ENCODE measurements at regions not wholly inside any gene's neighbourhood (a gene's known extent, or its start where the extent isn't known, plus 50 kb on each side); places are given as distances from the start of the nearest gene placed in this dataset.

DNA sequence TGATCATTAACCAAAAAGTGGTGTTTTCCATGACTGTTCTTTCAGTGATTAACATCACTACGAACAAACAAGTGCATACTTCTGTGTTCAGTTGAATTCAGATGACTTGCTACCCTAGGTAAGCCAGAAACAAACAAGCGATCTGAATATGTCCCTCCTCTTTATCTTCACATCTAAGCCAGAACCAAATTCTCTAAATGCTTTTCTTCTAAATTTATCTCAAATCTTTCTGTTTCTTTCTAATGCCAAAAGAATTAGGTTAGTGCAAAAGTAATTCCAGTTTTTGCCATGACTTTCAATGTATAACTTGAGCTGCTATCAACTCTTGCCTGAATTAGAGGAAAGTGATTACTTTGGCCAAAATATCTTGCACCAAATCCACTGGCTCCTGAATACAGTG lies 481.2 kb downstream of the COL11A1 start:
- DNase-seq (no peak), ATAC-seq (no peak)
- H3K27ac Mint-ChIP-seq = no peak overlapping the region
- H3K4me3 Mint-ChIP-seq = no peak overlapping the region
- no peaks in the 10 kb centered on the region for H3K36me3 Mint-ChIP-seq (ENCODE audit: low read depth)
- H3K27me3 Mint-ChIP-seq = no peaks in the 10 kb centered on the region
- H3K4me1 Mint-ChIP-seq = no peaks in the 10 kb centered on the region
- H3K9me3 Mint-ChIP-seq = no peaks in the 10 kb centered on the region

DNA sequence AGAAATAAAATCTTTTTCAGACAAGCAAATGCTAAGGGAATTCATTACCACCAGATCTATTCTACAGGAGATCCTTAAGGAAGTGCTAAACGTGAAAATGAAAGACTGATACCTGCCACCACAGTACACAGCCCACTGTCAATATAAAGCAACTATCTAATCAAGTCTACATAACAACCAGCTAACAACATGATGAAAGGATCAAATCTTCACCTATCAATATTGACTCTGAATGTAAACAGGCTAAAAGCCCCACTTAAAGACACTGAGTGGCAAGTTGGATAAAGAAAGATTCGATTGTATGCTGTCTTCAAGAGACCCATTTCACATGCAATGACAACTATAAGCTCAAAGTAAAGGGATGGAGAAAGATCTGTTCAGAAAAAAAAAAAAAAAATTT lies 492.4 kb downstream of the COL11A1 start:
- Mint-ChIP-seq H3K27me3 (no peaks in the 10 kb centered on the region), H3K27ac (no peak overlapping the region), H3K9me3 (peaks cover 30% of the 10 kb centered on the region), H3K4me1 (no peaks in the 10 kb centered on the region), H3K4me3 (no peak overlapping the region), H3K36me3 (ENCODE audit: low read depth) (no peaks in the 10 kb centered on the region)
- ATAC-seq (no peak), DNase-seq (no peak)

DNA sequence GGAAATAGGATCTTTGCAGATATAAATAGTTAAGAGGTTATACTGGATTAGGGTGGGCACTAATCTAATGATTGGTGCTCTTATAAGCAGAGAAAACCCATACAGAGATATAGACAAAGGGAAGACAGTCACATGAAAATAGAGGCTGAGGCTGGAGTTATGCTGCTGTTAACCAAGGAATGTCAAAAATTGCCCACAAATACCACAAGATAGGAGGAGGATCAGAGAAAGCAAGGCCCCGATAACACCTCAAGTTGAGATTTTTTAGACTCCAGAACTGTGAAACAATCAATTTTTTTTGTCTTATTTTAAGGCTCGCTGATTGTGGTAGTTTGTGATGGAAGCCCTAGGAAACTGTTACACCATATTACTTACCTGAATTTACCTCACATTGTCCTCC lies 513.2 kb downstream of the COL11A1 start:
- Mint-ChIP-seq H3K27ac (no peak overlapping the region), H3K4me3 (no peak overlapping the region), H3K36me3 (ENCODE audit: low read depth) (no peaks in the 10 kb centered on the region), H3K27me3 (no peaks in the 10 kb centered on the region), H3K4me1 (no peaks in the 10 kb centered on the region), H3K9me3 (no peaks in the 10 kb centered on the region)
- DNase-seq (no peak), ATAC-seq (no peak)

GRCh38 chr1:102593276-102593675 lies 515.0 kb downstream of the COL11A1 start:
- Mint-ChIP-seq H3K4me3 (no peak overlapping the region), H3K9me3 (no peaks in the 10 kb centered on the region), H3K27ac (no peak overlapping the region), H3K36me3 (ENCODE audit: low read depth) (no peaks in the 10 kb centered on the region), H3K27me3 (no peaks in the 10 kb centered on the region), H3K4me1 (no peaks in the 10 kb centered on the region)
- no peak for ATAC-seq
- DNase-seq = no peak

DNA sequence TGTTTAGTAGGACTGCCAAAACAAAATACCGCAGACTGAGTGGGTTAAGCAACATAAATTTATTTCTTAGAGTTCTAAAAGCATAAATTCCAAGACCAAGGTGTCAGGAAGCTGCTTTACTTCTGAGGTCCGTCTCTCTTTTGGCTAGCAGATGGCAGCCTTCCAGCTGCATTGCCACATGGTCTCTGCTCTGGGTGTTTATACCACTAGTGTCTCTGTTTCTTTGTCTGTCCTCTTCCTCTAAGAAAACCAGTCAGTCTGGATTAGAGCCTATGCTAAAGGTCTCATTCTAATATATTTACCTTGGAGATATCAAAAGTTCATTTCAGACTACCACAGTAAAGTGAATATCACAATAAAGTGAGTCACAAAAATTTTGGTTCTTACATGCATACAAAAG lies 519.8 kb downstream of the COL11A1 start:
- DNase-seq (no peak), ATAC-seq (no peak)
- H3K27me3 Mint-ChIP-seq = no peaks in the 10 kb centered on the region
- no peaks in the 10 kb centered on the region for H3K36me3 Mint-ChIP-seq (ENCODE audit: low read depth)
- H3K27ac Mint-ChIP-seq = no peak overlapping the region
- H3K4me1 Mint-ChIP-seq = no peaks in the 10 kb centered on the region
- no peak overlapping the region for H3K4me3 Mint-ChIP-seq
- H3K9me3 Mint-ChIP-seq = no peaks in the 10 kb centered on the region

DNA sequence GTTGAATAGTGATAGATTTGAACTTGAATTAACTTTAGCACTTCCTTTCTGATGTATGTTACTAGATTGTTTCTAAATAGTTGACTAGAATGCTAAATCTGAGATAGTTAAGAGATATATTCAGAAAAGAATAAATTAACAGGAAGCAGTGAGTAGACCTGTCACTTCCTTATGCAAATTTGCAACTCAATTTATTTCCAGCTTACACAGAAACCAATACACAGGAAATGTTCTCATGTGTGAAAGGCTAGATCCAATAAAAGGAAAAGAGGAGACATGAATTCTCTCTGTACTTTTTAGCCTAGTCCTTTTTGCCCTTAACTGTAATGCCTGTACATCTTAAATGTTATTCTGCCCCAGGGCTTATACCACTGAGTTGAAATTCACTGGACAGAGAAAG lies 522.3 kb downstream of the COL11A1 start:
- Mint-ChIP-seq H3K4me1 (no peaks in the 10 kb centered on the region), H3K4me3 (no peak overlapping the region), H3K36me3 (ENCODE audit: low read depth) (no peaks in the 10 kb centered on the region)

GRCh38 chr1:102580806-102581205 lies 527.5 kb downstream of the COL11A1 start:
- Mint-ChIP-seq H3K36me3 (ENCODE audit: low read depth) (no peaks in the 10 kb centered on the region), H3K27me3 (no peaks in the 10 kb centered on the region), H3K27ac (no peak overlapping the region), H3K4me3 (no peak overlapping the region), H3K9me3 (no peaks in the 10 kb centered on the region), H3K4me1 (no peaks in the 10 kb centered on the region)
- ATAC-seq (no peak), DNase-seq (no peak)

More for the DNA sequence above, 522.3 kb downstream of the COL11A1 start:
- H3K9me3 Mint-ChIP-seq = no peaks in the 10 kb centered on the region
- no peak for DNase-seq
- ATAC-seq = no peak
- H3K27me3 Mint-ChIP-seq = no peaks in the 10 kb centered on the region
- no peak overlapping the region for H3K27ac Mint-ChIP-seq

- Mint-ChIP-seq H3K4me1 (no peaks in the 10 kb centered on the region), H3K27me3 (no peaks in the 10 kb centered on the region), H3K9me3 (no peaks in the 10 kb centered on the region), H3K36me3 (ENCODE audit: low read depth) (no peaks in the 10 kb centered on the region), H3K27ac (no peak overlapping the region), H3K4me3 (no peak overlapping the region)
- DNase-seq (no peak), ATAC-seq (no peak)
These were observed 529.5 kb downstream of the COL11A1 start for GRCh38 chr1:102578804-102579203.

DNA sequence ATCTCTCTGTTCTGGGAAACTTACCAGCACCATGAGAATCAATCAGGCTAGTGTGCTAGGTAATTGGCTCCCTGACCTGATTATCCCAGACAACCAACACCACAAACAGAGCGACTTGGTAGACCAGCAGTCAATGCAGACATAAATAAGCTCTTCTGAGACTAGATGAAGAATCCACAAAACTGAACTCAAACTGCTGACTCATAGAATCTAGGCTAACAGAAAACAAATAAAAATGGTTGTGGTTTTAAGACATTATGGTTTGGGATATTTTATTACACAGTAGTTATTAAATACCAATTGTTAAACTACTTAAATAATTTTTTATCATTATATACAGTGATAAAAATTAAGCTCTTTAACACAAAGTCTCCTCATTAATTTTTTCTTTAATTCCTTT lies 535.7 kb downstream of the COL11A1 start:
- Mint-ChIP-seq H3K9me3 (no peaks in the 10 kb centered on the region), H3K27me3 (no peaks in the 10 kb centered on the region), H3K27ac (no peak overlapping the region), H3K36me3 (ENCODE audit: low read depth) (no peaks in the 10 kb centered on the region), H3K4me1 (no peaks in the 10 kb centered on the region), H3K4me3 (no peak overlapping the region)
- DNase-seq (no peak), ATAC-seq (no peak)

DNA sequence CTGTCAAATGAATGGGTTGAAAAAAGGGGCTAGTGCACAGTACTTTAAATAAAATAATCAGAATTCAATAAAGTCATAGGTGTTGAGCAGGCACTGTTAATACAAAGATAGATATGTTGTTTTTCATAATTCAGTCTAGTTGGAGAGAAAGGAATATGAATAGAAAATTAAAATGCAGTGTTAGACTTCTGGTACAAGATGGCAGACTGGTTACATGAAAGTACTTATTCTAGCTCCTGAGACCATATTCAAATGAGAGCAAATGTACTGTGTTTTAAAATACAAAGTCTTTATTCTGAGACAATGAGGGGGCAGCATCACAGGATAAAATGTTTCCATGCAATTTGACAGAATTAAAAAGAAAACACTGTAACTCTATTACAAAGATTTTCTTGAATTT lies 542.1 kb downstream of the COL11A1 start:
- H3K36me3 Mint-ChIP-seq (ENCODE audit: low read depth) = no peaks in the 10 kb centered on the region
- H3K27me3 Mint-ChIP-seq = no peaks in the 10 kb centered on the region
- ATAC-seq (no peak), DNase-seq (no peak)
- peaks cover 2% of the 10 kb centered on the region for H3K4me1 Mint-ChIP-seq
- no peak overlapping the region for H3K4me3 Mint-ChIP-seq
- H3K27ac Mint-ChIP-seq = no peak overlapping the region
- no peaks in the 10 kb centered on the region for H3K9me3 Mint-ChIP-seq

DNA sequence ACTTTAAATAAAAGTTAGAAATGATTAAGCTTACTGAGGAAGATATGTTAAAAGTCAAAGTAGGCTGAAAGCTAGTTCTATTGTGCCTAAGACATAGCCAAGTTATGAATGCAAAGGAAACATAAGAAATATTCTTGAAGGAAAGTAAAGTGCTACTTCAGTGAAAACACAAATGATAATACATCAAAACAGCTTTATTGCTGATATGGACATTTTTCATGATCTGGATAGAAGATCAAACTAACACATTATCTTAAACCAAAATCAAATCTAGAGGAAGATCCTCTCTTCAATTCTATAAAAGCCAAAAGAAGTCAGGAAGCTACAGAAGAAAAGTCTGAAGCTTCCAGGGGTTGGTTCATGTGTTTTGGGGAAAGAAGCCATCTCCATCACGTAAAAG lies 545.9 kb downstream of the COL11A1 start:
- no peak overlapping the region for H3K4me3 Mint-ChIP-seq
- no peak for ATAC-seq
- no peaks in the 10 kb centered on the region for H3K27me3 Mint-ChIP-seq
- DNase-seq = no peak
- H3K9me3 Mint-ChIP-seq = no peaks in the 10 kb centered on the region
- no peaks in the 10 kb centered on the region for H3K36me3 Mint-ChIP-seq (ENCODE audit: low read depth)
- peaks cover 2% of the 10 kb centered on the region for H3K4me1 Mint-ChIP-seq
- no peak overlapping the region for H3K27ac Mint-ChIP-seq

DNA sequence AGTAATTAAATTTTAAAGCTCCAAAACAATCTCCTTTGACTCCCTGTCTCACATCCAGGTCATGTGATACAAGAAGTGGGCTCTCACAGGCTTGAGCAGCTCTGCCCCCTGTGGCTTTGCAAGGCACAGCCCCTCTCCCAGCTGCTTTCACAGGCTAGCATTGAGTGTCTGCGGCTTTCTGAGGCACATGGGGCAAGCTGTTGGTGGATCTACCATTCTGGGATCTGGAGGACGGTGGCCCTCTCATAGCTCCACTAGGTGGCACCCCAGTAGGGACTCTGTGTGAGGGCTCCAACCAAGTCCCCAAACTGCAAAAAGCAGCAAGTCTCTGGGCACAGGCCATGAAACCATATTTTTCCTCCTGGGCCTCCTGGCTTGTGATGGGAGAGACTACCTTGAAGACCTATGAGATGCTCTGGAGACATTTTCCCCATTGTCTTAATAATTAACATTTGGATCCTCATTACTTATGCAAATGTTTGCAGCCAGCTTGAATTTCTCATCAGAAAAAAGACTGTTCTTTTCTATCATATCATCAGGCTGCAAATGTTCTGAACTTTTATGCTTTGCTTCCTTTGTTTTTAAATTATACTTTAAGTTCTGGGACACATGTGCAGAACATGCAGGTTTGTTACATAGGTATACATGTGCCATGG lies 554.1 kb upstream of the OLFM3 start:
- peaks cover 17% of the 10 kb centered on the region for H3K9me3 Mint-ChIP-seq
- H3K27ac Mint-ChIP-seq = no peak overlapping the region
- DNase-seq = peak; percentile 4
- ATAC-seq = no peak
- H3K27me3 Mint-ChIP-seq = no peaks in the 10 kb centered on the region
- H3K4me3 Mint-ChIP-seq = no peak overlapping the region
- H3K36me3 Mint-ChIP-seq (ENCODE audit: low read depth) = no peaks in the 10 kb centered on the region
- H3K4me1 Mint-ChIP-seq = no peaks in the 10 kb centered on the region

GRCh38 chr1:102546251-102546650 lies 549.5 kb upstream of the OLFM3 start:
- no peaks in the 10 kb centered on the region for H3K4me1 Mint-ChIP-seq
- no peak overlapping the region for H3K4me3 Mint-ChIP-seq
- no peak for ATAC-seq
- H3K27ac Mint-ChIP-seq = no peak overlapping the region
- no peaks in the 10 kb centered on the region for H3K9me3 Mint-ChIP-seq
- H3K36me3 Mint-ChIP-seq (ENCODE audit: low read depth) = no peaks in the 10 kb centered on the region
- no peaks in the 10 kb centered on the region for H3K27me3 Mint-ChIP-seq
- no peak for DNase-seq

DNA sequence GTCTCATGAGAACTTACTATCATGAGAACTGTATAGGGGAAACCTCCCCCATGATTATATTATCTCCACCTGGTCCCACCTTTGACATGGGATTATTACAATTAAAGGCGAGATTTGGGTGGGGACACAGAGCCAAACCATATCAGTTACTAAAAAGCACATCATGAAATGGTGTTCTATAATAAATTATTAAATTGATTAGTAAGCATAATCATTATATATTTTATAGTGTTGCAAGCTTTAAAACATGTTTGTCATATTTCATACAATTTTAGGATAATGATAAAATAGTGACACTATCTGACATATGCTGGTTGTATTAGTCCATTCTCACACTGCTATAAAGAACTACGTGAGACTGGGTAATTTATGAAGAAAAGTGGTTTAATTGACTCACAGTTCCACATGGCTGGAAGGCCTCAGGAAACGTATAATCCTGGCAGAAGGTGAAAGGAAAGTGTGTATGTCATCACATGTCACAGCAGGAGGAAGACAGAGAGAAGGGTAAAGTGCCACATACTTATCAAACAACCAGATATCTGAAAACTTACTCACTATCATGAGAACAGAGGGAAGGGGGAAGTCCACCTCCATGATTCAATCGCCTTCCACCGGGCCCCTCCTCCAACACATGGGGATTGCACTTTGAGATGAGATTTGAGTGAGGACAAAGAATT lies 539.2 kb upstream of the OLFM3 start:
- no peak for DNase-seq
- Mint-ChIP-seq H3K4me3 (no peak overlapping the region), H3K9me3 (peaks cover 3% of the 10 kb centered on the region), H3K4me1 (no peaks in the 10 kb centered on the region), H3K36me3 (ENCODE audit: low read depth) (no peaks in the 10 kb centered on the region), H3K27ac (no peak overlapping the region), H3K27me3 (no peaks in the 10 kb centered on the region)
- no peak for ATAC-seq

DNA sequence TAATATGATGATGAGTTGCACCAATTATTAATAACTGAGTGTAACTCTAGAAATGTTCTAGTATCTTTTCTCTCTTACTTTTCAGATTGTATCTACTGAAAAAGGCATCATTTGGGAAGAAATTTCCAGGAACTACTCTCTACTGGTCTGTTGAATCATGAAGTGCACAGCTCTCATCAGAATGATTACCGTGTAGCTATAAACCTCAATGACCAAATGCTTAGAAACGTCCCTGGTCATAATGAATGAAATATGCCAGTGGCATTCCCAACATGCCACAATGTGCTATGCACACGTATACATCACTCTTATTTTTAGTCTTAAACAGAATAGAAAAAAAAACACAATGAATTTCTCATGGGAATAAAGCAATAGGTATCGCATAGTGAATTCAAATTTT lies 534.3 kb upstream of the OLFM3 start:
- no peaks in the 10 kb centered on the region for H3K27me3 Mint-ChIP-seq
- ATAC-seq (no peak), DNase-seq (no peak)
- H3K4me3 Mint-ChIP-seq = no peak overlapping the region
- no peaks in the 10 kb centered on the region for H3K4me1 Mint-ChIP-seq
- no peaks in the 10 kb centered on the region for H3K9me3 Mint-ChIP-seq
- no peaks in the 10 kb centered on the region for H3K36me3 Mint-ChIP-seq (ENCODE audit: low read depth)
- H3K27ac Mint-ChIP-seq = no peak overlapping the region

- Mint-ChIP-seq H3K27me3 (no peaks in the 10 kb centered on the region), H3K4me3 (no peak overlapping the region), H3K36me3 (ENCODE audit: low read depth) (no peaks in the 10 kb centered on the region), H3K9me3 (peaks cover 5% of the 10 kb centered on the region), H3K27ac (no peak overlapping the region), H3K4me1 (no peaks in the 10 kb centered on the region)
- DNase-seq = no peak
- no peak for ATAC-seq
These were observed 532.7 kb upstream of the OLFM3 start for GRCh38 chr1:102529446-102529845.
